ENCODE measurements at regions not wholly inside any gene's neighbourhood (a gene's known extent, or its start where the extent isn't known, plus 50 kb on each side); places are given as distances from the start of the nearest gene placed in this dataset.

- intact Hi-C loops (cut with DNase I; ENCODE audit: low total_unique reads): no loop called here
- no peak for TF ChIP-seq CTCF (IDR thresholded peaks at IDR 0.05)
- TF ChIP-seq POLR2A (IDR thresholded peaks at IDR 0.05): no peak
- no peak for TF ChIP-seq POLR2AphosphoS5 (IDR thresholded peaks at IDR 0.05)
- Histone ChIP-seq H3K4me1 (no peaks in the 10 kb centered on the region), H3K27me3 (no peaks in the 10 kb centered on the region), H3K27ac (no peak overlapping the region), H3K36me3 (no peaks in the 10 kb centered on the region), H3K9me3 (no peaks in the 10 kb centered on the region), H3K4me3 (no peak overlapping the region)
- DNase-seq (ENCODE audit: low spot score in 2 of 2): no peak
These were observed 645.0 kb downstream of the EFNB2 start for GRCh38 chr13:105890509-105890908.

GRCh38 chr13:105878119-105878700, 657.3 kb downstream of the EFNB2 start:
- no peak for DNase-seq (ENCODE audit: low spot score in 2 of 2)
- TF ChIP-seq POLR2A (IDR thresholded peaks at IDR 0.05): no peak
- TF ChIP-seq POLR2AphosphoS5 (IDR thresholded peaks at IDR 0.05): no peak
- TF ChIP-seq CTCF (IDR thresholded peaks at IDR 0.05): no peak
- Histone ChIP-seq H3K4me1 (no peaks in the 10 kb centered on the region), H3K27ac (no peak overlapping the region), H3K9me3 (no peaks in the 10 kb centered on the region), H3K4me3 (no peak overlapping the region), H3K36me3 (no peaks in the 10 kb centered on the region), H3K27me3 (no peaks in the 10 kb centered on the region)
- intact Hi-C loops (cut with DNase I; ENCODE audit: low total_unique reads): no loop called here

DNA sequence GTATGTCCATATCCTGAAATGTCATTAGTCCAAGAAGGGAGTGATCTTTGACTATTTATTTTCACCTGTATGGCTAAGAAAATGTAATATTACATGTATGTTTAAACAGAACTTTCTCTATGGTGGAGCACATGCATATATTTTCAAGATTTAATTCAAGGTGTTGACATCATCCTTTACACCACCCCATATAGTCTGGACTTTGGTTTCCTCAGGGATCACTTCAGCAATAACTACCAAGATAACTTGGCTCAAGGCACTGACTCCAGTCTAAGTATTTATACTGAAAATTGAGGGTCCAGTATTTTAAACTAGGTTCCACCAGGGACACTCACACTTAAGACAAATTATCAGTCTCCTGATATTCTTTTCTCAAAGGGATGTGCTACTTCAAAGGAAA, 660.6 kb downstream of the EFNB2 start:
- Histone ChIP-seq H3K4me1 (no peaks in the 10 kb centered on the region), H3K27ac (no peak overlapping the region), H3K36me3 (no peaks in the 10 kb centered on the region), H3K27me3 (no peaks in the 10 kb centered on the region), H3K4me3 (no peak overlapping the region), H3K9me3 (no peaks in the 10 kb centered on the region)
- TF ChIP-seq POLR2AphosphoS5 (IDR thresholded peaks at IDR 0.05) (no peak), POLR2A (IDR thresholded peaks at IDR 0.05) (no peak), CTCF (IDR thresholded peaks at IDR 0.05) (no peak)
- intact Hi-C loops (cut with DNase I; ENCODE audit: low total_unique reads): no loop called here
- no peak for DNase-seq (ENCODE audit: low spot score in 2 of 2)

GRCh38 chr13:105871768-105872167, 663.7 kb downstream of the EFNB2 start:
- no peak for DNase-seq (ENCODE audit: low spot score in 2 of 2)
- intact Hi-C loops (cut with DNase I; ENCODE audit: low total_unique reads): no loop called here
- no peak for TF ChIP-seq POLR2A (IDR thresholded peaks at IDR 0.05)
- TF ChIP-seq CTCF (IDR thresholded peaks at IDR 0.05): no peak
- no peak for TF ChIP-seq POLR2AphosphoS5 (IDR thresholded peaks at IDR 0.05)

DNA sequence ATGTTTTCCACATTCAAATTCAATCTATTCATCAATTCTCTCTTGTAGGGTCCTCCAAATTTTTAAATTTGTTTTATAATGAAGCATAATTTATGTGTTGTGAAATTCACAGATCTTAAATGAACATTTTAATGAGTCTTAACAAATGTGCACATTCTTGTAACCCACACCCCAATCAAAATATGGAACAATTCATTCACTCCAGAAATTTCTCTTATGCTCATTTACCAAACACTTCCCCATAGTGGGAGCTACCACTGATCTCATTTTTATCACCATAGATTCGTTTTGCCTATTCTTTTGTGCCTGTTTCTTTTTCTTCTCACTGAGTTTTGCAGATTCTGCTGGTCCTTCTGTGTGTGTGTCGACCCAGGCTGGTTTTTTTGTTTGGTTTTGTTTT, 664.1 kb downstream of the EFNB2 start:
- no peak for DNase-seq (ENCODE audit: low spot score in 2 of 2)
- intact Hi-C loops (cut with DNase I; ENCODE audit: low total_unique reads): no loop called here

More at GRCh38 chr13:105871768-105872167, 663.7 kb downstream of the EFNB2 start:
- Histone ChIP-seq H3K9me3 (no peaks in the 10 kb centered on the region), H3K4me1 (no peaks in the 10 kb centered on the region), H3K27me3 (no peaks in the 10 kb centered on the region), H3K4me3 (no peak overlapping the region), H3K36me3 (no peaks in the 10 kb centered on the region), H3K27ac (no peak overlapping the region)

More for the DNA sequence above, 664.1 kb downstream of the EFNB2 start:
- no peaks in the 10 kb centered on the region for H3K4me1 ChIP-seq
- no peak overlapping the region for H3K27ac ChIP-seq
- TF ChIP-seq POLR2A (IDR thresholded peaks at IDR 0.05) (no peak), POLR2AphosphoS5 (IDR thresholded peaks at IDR 0.05) (no peak), CTCF (IDR thresholded peaks at IDR 0.05) (no peak)
- no peaks in the 10 kb centered on the region for H3K27me3 ChIP-seq
- H3K36me3 ChIP-seq: no peaks in the 10 kb centered on the region
- H3K9me3 ChIP-seq: no peaks in the 10 kb centered on the region
- H3K4me3 ChIP-seq: no peak overlapping the region

Data from breast epithelium (tissue), 4 donors.